Caco-2 (cell line): ENCODE measurements at regions not wholly inside any gene's neighbourhood (a gene's known extent, or its start where the extent isn't known, plus 50 kb on each side); places are given as distances from the start of the nearest gene placed in this dataset.

Experiments used
- BruUV-seq: library from RNA; stranded (reverse); fragments of 400-500 nt; replicated peaks from 2 replicates; lab custom pipeline; 2021; lab: Mats Ljungman, UMichigan
- CTCF ChIA-PET: fragments of 300-600 bp; sonication (Branson Sonifier 250); formaldehyde crosslinking; loops from one replicate; lab custom pipeline; 2022; ENCODE audit warnings: antibody characterized with exemption; lab: Charles Lee
- POLR2A ChIA-PET: fragments of 300-600 bp; sonication (Branson Sonifier 250); formaldehyde crosslinking; loops from one replicate; lab custom pipeline; 2022; ENCODE audit warnings: antibody characterized with exemption; lab: Charles Lee
- DNase-seq, 2 experiments: peaks; one replicate each; pipeline versions ENCODE4 v3.0.0 to v3.0.0-alpha.2; 2020 to 2022
- H3K27me3 ChIP-seq: replicated peaks from 2 replicates; pipeline ENCODE4 v1.6.0; 2011; ENCODE audit warnings: low read length; ENCODE audit not compliant: control insufficient read depth, insufficient read depth
- H3K36me3 ChIP-seq: 2 replicates; pipeline ENCODE4 v1.5.1; 2011; ENCODE audit warnings: low read length; ENCODE audit not compliant: control insufficient read depth, insufficient read depth
- H3K4me1 ChIP-seq: fragments of 250-450 bp; sonication (Bioruptor Pico); 2 replicates; pipeline ENCODE4 v1.5.1; 2020; ENCODE audit warnings: mild to moderate bottlenecking
- H3K4me3 ChIP-seq: 2 replicates; pipeline ENCODE4 v1.5.1; 2011; ENCODE audit warnings: low read depth, mild to moderate bottlenecking, control low read depth, low read length
- H3K9me3 ChIP-seq: fragments of 250-450 bp; sonication (Bioruptor Pico); 2 replicates; pipeline ENCODE4 v1.5.1; 2020; ENCODE audit warnings: mild to moderate bottlenecking, moderate library complexity
- H3K27ac Mint-ChIP-seq: one replicate; pipeline ENCODE4 v1.8.0; 2022; ENCODE audit warnings: mixed read lengths; ENCODE audit not compliant: unreplicated experiment
- H3K27me3 Mint-ChIP-seq: one replicate; pipeline ENCODE4 v1.8.0; 2022; ENCODE audit warnings: mixed read lengths; ENCODE audit not compliant: insufficient read depth, unreplicated experiment
- H3K36me3 Mint-ChIP-seq: one replicate; pipeline ENCODE4 v1.8.0; 2022; ENCODE audit warnings: mild to moderate bottlenecking, mixed read lengths; ENCODE audit not compliant: insufficient read depth, unreplicated experiment
- H3K4me1 Mint-ChIP-seq: one replicate; pipeline ENCODE4 v1.8.0; 2022; ENCODE audit warnings: low read depth, mixed read lengths; ENCODE audit not compliant: unreplicated experiment
- H3K4me3 Mint-ChIP-seq: one replicate; pipeline ENCODE4 v1.8.0; 2022; ENCODE audit warnings: mild to moderate bottlenecking, moderate library complexity, mixed read lengths; ENCODE audit not compliant: unreplicated experiment
- H3K9me3 Mint-ChIP-seq: one replicate; pipeline ENCODE4 v1.8.0; 2022; ENCODE audit warnings: mixed read lengths; ENCODE audit not compliant: unreplicated experiment
- CTCF ChIP-seq, 2 experiments: fragments of 200-600 bp in 1 of 2; IDR thresholded peaks; 1 replicate in 1 of 2; 2 replicates in 1 of 2; pipeline versions ENCODE4 v1.5.1 to v1.8.0; 2011 to 2022; ENCODE audit warnings: antibody characterized with exemption in 1 of 2, control low read depth in 1 of 2, inconsistent platforms in 1 of 2, low read depth in 1 of 2, low read length in 1 of 2, mild to moderate bottlenecking in 1 of 2, moderate library complexity in 1 of 2; ENCODE audit not compliant: insufficient read depth in 1 of 2, severe bottlenecking in 1 of 2, unreplicated experiment in 1 of 2
- intact Hi-C: fragments of 100-400 bp; cut with micrococcal nuclease; formaldehyde crosslinking; loops from one replicate; pipeline ENCODE4 v1.10.0; 2022; ENCODE audit not compliant: unreplicated experiment

DNA sequence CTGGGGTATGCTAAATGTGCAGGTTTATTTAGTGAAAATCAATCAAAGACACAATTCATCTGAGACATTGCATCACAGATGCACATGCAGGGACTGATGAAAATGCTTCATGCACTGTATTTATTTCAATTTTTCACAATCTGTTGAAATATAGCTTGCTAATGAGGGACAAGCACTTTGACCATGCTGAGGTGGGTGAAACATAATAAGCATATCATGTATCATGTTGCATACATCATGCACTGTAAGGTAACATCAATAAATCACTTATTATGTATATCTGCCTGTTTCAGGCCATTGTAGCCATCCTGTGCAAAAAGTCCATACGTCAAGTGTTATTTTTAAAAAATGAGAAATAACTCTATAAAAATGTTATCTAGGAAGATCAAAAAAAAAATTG lies 426.9 kb upstream of the PCDH15 start:
- H3K27me3 ChIP-seq: no peaks in the 10 kb centered on the region
- H3K36me3 ChIP-seq: no peaks in the 10 kb centered on the region
- H3K4me1 ChIP-seq: no peaks in the 10 kb centered on the region
- intact Hi-C loops: no loop called here
- no TSS peak for BruUV-seq
- CTCF ChIA-PET: no interaction called here
- H3K4me3 ChIP-seq: no peak overlapping the region
- no peak for TF ChIP-seq CTCF (IDR thresholded peaks at IDR 0.05; ENCODE audit: insufficient read depth in 1 of 2, low read depth in 1 of 2, low read length in 1 of 2, severe bottlenecking in 1 of 2, unreplicated experiment in 1 of 2)
- no peak overlapping the region for H3K27ac Mint-ChIP-seq
- DNase-seq: no peak
- no peaks in the 10 kb centered on the region for H3K4me1 Mint-ChIP-seq
- no peaks in the 10 kb centered on the region for H3K36me3 Mint-ChIP-seq
- H3K9me3 Mint-ChIP-seq: no peaks in the 10 kb centered on the region
- peaks cover 3% of the 10 kb centered on the region for H3K27me3 Mint-ChIP-seq
- POLR2A ChIA-PET: no interaction called here
- no peak overlapping the region for H3K4me3 Mint-ChIP-seq
- H3K9me3 ChIP-seq: no peaks in the 10 kb centered on the region

- Mint-ChIP-seq H3K4me1 (no peaks in the 10 kb centered on the region), H3K36me3 (no peaks in the 10 kb centered on the region), H3K27ac (no peak overlapping the region), H3K9me3 (no peaks in the 10 kb centered on the region), H3K4me3 (no peak overlapping the region), H3K27me3 (peaks cover 3% of the 10 kb centered on the region)
- ChIA-PET POLR2A (interaction anchor here (0.5 kb wide), 1 partner anchor 87 kb away, joined by 3 read pairs; no protein-coding TSS in a partner anchor), CTCF (no interaction called here)
- no TSS peak for BruUV-seq
- intact Hi-C loops: no loop called here
- Histone ChIP-seq H3K4me1 (no peaks in the 10 kb centered on the region), H3K36me3 (no peaks in the 10 kb centered on the region), H3K4me3 (no peak overlapping the region), H3K9me3 (no peaks in the 10 kb centered on the region), H3K27me3 (no peaks in the 10 kb centered on the region)
- DNase-seq: no peak
- TF ChIP-seq CTCF (IDR thresholded peaks at IDR 0.05; ENCODE audit: insufficient read depth in 1 of 2, low read depth in 1 of 2, low read length in 1 of 2, severe bottlenecking in 1 of 2, unreplicated experiment in 1 of 2): no peak
Measured at GRCh38 chr10:55224007-55224781, 423.2 kb upstream of the PCDH15 start.

DNA sequence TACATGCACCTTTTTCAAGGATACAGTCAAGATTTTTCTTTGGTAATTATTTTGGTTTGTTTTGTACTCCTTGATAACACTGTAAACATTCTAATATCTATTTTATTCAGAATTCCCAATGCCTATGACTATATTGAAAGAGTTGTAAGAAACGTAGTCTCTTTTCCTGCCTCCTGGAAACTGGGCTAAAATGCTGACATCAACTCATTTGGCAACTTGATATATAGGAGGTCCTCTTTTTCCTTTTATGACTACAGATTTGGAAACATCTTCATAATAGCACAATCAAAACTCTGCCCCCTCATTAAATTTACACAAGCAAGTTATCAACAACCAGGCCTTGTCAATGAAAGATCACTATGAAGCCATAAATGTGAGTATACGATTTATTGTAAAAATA lies 422.3 kb upstream of the PCDH15 start:
- H3K27me3 ChIP-seq: no peaks in the 10 kb centered on the region
- H3K9me3 ChIP-seq: no peaks in the 10 kb centered on the region
- intact Hi-C loops: no loop called here
- no peak overlapping the region for H3K4me3 ChIP-seq
- no peak for TF ChIP-seq CTCF (IDR thresholded peaks at IDR 0.05; ENCODE audit: insufficient read depth in 1 of 2, low read depth in 1 of 2, low read length in 1 of 2, severe bottlenecking in 1 of 2, unreplicated experiment in 1 of 2)
- no peaks in the 10 kb centered on the region for H3K9me3 Mint-ChIP-seq
- H3K36me3 ChIP-seq: no peaks in the 10 kb centered on the region
- H3K36me3 Mint-ChIP-seq: no peaks in the 10 kb centered on the region
- no peak overlapping the region for H3K27ac Mint-ChIP-seq
- peaks cover 3% of the 10 kb centered on the region for H3K27me3 Mint-ChIP-seq
- CTCF ChIA-PET: no interaction called here
- no peak overlapping the region for H3K4me3 Mint-ChIP-seq
- DNase-seq: no peak
- POLR2A ChIA-PET: no interaction called here
- no peaks in the 10 kb centered on the region for H3K4me1 ChIP-seq
- no peaks in the 10 kb centered on the region for H3K4me1 Mint-ChIP-seq
- BruUV-seq: no TSS peak
